Muscle of back (tissue), 3 donors: ENCODE measurements at regions not wholly inside any gene's neighbourhood (a gene's known extent, or its start where the extent isn't known, plus 50 kb on each side); places are given as distances from the start of the nearest gene placed in this dataset.
"Not testable (repeated sequence)": the region's sequence is repeated elsewhere in the genome, so short reads cannot be mapped to it uniquely, and the experiment has no call there.

ENCODE experiments used
- DNase-seq, 3 donors: peaks; one replicate each; pipeline versions ENCODE4 v3.0.0 to v3.0.0-alpha.2; 2013

DNA sequence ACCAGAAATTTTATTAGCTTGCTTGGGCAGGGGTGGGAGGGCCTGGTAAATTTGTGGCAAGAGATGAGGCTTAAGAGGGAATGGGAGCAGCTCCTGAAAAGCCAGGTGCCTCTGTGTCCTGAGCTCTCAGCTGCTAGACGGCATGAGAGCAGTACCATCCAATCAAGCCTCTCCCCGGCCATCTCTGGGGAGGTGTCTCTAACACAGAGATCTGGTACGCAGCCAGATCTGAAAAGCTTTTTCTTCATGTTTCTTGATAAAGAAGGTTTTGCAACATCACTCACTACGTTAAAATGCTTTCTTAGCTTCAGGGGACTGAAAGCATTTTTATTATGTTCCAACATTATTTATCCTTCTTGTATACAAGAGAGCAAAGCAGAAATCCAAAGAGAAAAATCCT is 488.2 kb downstream of the RBFOX1 start:
- no peak for DNase-seq

DNA sequence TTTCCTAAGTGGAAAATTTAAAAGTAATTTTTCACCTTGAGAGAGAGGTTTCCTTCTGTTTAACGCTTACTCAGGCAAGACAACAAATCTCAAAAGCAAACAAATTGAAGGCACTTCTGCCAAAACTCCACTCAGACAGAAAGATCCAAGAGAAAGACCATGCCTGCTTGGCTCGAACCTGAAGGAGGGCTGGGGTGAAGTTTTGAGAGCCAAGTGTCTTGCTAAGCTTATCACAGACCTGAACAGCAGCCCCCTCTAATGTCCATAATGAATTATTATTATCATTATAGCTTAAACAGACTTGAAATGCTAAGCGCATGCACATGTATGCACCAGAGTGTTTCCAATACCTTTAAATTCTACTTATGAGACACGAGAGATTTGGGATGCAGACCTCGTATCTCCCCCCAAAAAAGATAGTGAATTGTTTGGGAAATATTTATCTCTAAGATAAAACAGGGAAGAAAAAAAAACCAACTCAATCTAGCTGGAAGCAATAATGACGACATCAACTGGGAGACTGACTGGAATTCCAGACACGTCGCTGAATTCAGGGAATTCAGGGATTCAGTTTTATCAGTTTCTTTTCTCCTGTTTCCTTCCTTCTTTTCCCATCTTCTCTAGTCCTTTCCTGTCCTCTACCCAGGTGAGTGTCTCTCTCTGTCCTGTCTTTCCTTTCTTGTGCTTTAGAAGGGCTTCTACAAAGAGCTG is 473.2 kb downstream of the RBFOX1 start:
- peak; percentile 7 to 68 (median 50) for DNase-seq

DNA sequence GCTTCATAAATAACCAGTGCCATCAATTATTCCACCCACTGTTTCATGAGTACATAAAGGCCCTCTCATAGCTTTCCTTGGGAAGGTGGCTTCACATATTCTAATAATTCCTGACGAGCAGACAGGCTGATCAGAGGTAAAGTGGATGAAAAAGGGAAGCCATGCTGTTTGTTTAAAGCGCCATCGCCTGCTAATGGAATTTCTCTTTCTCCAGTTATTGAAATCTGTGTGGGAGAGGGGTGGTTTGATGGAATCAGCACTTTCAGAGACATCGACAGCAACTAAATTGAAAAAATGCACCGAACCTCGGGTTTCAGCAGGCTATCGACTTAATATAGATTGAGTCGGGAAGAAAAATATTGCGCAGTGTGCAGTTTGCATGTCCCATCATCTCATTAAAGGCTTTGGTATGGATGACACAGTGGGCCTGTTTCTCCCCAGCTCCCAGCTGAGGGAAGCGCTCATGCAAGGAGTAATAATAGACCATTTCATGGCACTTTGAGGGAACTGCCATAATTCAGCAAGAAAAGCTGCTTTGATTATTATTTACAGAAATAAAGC is 472.1 kb downstream of the RBFOX1 start:
- no peak for DNase-seq

GRCh38 chr16:7792346-7792745 is 459.7 kb downstream of the RBFOX1 start:
- DNase-seq, result no peak

- no peak for DNase-seq
Measured at GRCh38 chr16:7791028-7791590, 458.5 kb downstream of the RBFOX1 start.

- DNase-seq, result no peak
Measured at GRCh38 chr16:7775072-7775488, 442.4 kb downstream of the RBFOX1 start.

DNA sequence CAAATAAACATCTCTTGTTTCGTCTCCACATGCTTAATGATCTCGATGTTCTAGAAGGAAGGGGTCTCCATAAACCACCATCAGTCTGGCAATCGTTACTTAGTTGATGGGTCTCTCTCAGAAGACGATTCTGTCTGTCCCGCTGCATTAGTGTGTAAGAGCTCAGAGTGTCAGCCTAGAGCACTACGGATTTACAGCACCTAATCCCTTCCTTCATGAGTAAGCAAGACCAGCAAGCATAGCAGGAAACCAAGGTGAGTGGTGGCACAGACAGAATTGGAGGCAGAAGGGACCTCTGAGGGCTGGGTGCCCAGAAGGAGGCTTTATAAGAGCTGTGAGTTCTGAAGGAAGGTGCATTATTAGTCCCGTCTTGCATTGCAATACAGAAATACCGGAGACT is 440.1 kb downstream of the RBFOX1 start:
- no peak for DNase-seq

DNA sequence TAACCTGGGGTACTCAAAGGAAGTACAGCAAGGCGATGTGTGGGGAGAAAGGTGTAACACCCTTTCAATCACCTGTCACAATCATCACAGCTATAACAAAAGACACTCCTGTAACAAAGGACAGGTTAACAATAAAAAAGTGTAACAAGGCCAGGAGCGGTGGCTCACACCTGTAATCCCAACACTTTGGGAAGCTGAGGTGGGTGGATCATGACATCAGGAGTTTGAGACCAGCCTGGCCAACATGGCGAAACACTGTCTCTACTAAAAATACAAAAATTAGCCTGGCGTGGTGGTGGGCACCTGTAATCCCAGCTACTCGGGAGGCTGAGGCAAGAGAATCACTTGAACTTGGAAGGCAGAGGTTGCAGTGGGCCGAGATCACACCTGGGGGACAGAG is 436.4 kb downstream of the RBFOX1 start:
- DNase-seq, result not testable (repeated sequence)

- no peak for DNase-seq
Measured at GRCh38 chr16:7765079-7765550, 432.5 kb downstream of the RBFOX1 start.

DNA sequence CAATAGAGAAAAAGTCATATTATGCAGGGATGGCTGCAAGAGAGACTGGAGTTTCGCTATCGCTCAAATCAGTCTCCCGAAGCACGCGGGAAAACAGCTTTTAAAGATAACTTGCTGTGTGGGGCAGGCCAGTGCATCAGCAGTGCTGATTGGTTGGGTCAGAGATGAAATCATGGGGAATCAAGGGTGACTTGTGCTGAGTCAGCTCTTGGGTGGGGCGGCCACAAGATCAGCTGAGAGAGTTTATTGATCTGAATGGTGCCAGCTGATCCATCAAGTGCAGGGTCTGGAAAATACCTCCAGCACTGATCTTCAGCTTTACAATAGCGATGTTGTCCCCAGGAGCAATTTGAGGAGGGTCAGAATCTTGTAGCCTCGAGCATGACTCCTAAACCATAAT is 430.5 kb downstream of the RBFOX1 start:
- DNase-seq, result no peak
